ENCODE measurements at regions not wholly inside any gene's neighbourhood (a gene's known extent, or its start where the extent isn't known, plus 50 kb on each side); places are given as distances from the start of the nearest gene placed in this dataset.

GRCh38 chr1:116320874-116321273 is 52.2 kb upstream of the ATP1A1 start:
- TF ChIP-seq CTCF (IDR thresholded peaks at IDR 0.05) (no peak), POLR2A (IDR thresholded peaks at IDR 0.05) (no peak)

Data from testis (tissue), 2 donors.